Stomach (tissue), 8 donors: ENCODE measurements at regions not wholly inside any gene's neighbourhood (a gene's known extent, or its start where the extent isn't known, plus 50 kb on each side); places are given as distances from the start of the nearest gene placed in this dataset.

Experiments used
- DNase-seq, 2 donors: peaks; one replicate each; pipeline versions ENCODE4 v3.0.0 to v3.0.0-alpha.2; 2013 to 2019
- H3K27ac ChIP-seq, 5 donors: fragments of 200-600 bp in 4 of 5; sonication (generic) in 4 of 5; one replicate each; pipeline ENCODE4 v1.5.1; 2013 to 2019; ENCODE audit warnings: mild to moderate bottlenecking in 1 of 5, moderate library complexity in 1 of 5
- H3K27me3 ChIP-seq, 3 donors: fragments of 200-600 bp; sonication (generic); one replicate each; pipeline ENCODE4 v1.5.1; 2017 to 2019; ENCODE audit warnings: mixed run types in 1 of 3
- H3K36me3 ChIP-seq, 4 donors: fragments of 200-600 bp; sonication (generic); 1 replicate in 3 of 4; 2 replicates in 1 of 4; pipeline ENCODE4 v1.5.1; 2016 to 2019
- H3K4me1 ChIP-seq, 4 donors: fragments of 200-600 bp; sonication (generic); one replicate each; pipeline ENCODE4 v1.5.1; 2016 to 2019
- H3K4me3 ChIP-seq, 4 donors: fragments of 200-600 bp; sonication (generic) in 3 of 4; one replicate each; pipeline ENCODE4 v1.5.1; 2016 to 2019; ENCODE audit warnings: mild to moderate bottlenecking in 1 of 4
- H3K9me3 ChIP-seq, 4 donors: fragments of 200-600 bp; sonication (generic); one replicate each; pipeline ENCODE4 v1.5.1; 2016 to 2019
- EP300 ChIP-seq: sonication (generic); formaldehyde crosslinking; IDR thresholded peaks from one replicate; pipeline ENCODE4 v1.6.1; 2017; ENCODE audit warnings: antibody characterized with exemption
- POLR2A ChIP-seq, 4 donors: fragments of 450-650 bp; IDR thresholded peaks; one replicate each; pipeline ENCODE4 v1.6.1; 2016; ENCODE audit warnings: antibody characterized with exemption in 4 of 4, control low read depth in 2 of 4, mild to moderate bottlenecking in 1 of 4, moderate library complexity in 1 of 4
- POLR2AphosphoS5 ChIP-seq, 3 donors: sonication (generic); formaldehyde crosslinking; IDR thresholded peaks; one replicate each; pipeline ENCODE4 v1.6.1; 2016; ENCODE audit warnings: antibody characterized with exemption in 3 of 3
- WGBS, 5 donors: extraction: QIAGEN DNeasy Blood & Tissue Kit in 3 of 5; methylation state at CpG; one replicate each; pipeline versions ENCODE4 v1.1.5 to v1.1.7; 2013 to 2018; 5-methylcytosine and 5-hydroxymethylcytosine counted together
- intact Hi-C: fragments of 100-400 bp; cut with DNase I; formaldehyde crosslinking; loops from one replicate; pipeline ENCODE4 v1.15.1; 2023; ENCODE audit warnings: low total_unique reads
- TF ChIP-seq, protein P1 (sequence below), 7 experiments: fragments of 450-650 bp in 4 of 7; fragments of 200-600 bp in 3 of 7; sonication (generic) in 3 of 7; IDR thresholded peaks; one replicate each; pipeline ENCODE4 v1.5.1; 2016 to 2019; ENCODE audit warnings: antibody characterized with exemption in 7 of 7, control low read depth in 2 of 7, mild to moderate bottlenecking in 1 of 7
- donor health status: healthy with polysubstance abuse.
- donor health status: Bipolar disorder and iron deficiency.
- donor health status: healthy.

DNA sequence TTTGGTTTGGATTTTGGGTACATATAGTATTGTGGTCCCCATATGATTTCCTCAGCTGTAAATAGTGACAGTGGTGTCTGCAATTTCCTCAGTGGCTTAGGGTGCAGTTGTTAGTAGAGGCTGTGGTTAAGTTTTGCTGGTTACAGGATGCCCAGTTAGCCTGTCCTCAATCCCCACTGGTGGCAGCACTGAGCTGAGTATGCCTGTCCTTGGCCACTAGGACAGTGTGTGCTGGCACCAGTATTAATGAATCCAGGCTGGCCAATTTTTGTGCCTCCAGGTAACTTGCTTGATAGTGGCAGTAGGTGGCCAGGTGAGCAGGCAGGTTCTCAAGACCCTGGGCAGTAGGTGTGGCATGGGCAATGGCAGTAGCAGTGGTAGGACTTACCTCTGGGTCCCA, 973.1 kb downstream of the TMEM182 start:
- TF ChIP-seq POLR2AphosphoS5 (IDR thresholded peaks at IDR 0.05) = no peak
- TF ChIP-seq, protein P1, sequence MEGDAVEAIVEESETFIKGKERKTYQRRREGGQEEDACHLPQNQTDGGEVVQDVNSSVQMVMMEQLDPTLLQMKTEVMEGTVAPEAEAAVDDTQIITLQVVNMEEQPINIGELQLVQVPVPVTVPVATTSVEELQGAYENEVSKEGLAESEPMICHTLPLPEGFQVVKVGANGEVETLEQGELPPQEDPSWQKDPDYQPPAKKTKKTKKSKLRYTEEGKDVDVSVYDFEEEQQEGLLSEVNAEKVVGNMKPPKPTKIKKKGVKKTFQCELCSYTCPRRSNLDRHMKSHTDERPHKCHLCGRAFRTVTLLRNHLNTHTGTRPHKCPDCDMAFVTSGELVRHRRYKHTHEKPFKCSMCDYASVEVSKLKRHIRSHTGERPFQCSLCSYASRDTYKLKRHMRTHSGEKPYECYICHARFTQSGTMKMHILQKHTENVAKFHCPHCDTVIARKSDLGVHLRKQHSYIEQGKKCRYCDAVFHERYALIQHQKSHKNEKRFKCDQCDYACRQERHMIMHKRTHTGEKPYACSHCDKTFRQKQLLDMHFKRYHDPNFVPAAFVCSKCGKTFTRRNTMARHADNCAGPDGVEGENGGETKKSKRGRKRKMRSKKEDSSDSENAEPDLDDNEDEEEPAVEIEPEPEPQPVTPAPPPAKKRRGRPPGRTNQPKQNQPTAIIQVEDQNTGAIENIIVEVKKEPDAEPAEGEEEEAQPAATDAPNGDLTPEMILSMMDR (IDR thresholded peaks at IDR 0.05) = no peak
- TF ChIP-seq POLR2A (IDR thresholded peaks at IDR 0.05) = no peak
- no peak for TF ChIP-seq EP300
- intact Hi-C loops = no loop called here
- no peaks in the 10 kb centered on the region for H3K4me1 ChIP-seq
- no peaks in the 10 kb centered on the region for H3K36me3 ChIP-seq
- peaks cover 3 to 37% (median 24%) of the 10 kb centered on the region in 4 donors for H3K9me3 ChIP-seq
- DNase-seq = no peak
- no peaks in the 10 kb centered on the region for H3K27me3 ChIP-seq
- no peak overlapping the region for H3K4me3 ChIP-seq
- H3K27ac ChIP-seq = no peak overlapping the region

DNA sequence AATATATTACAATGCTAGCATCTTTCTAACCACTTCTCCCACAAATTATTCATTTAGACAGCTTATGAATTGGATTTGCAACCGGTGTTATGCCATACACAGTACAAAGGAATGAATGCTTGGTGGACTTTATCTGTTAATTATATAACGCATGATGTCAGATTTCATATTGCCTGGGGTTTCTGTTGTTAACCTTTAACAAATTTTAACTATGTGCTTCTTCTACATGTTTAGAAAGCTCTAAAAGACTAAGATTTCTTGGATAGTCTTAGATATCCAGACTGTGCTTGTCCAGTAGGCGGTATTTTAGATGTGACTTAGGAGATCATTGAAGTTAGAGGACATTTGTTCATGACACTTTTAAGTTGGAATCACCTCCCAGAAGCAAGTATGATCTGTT, 976.3 kb downstream of the TMEM182 start:
- intact Hi-C loops = no loop called here
- H3K4me1 ChIP-seq = no peaks in the 10 kb centered on the region
- H3K36me3 ChIP-seq = no peaks in the 10 kb centered on the region
- no peak for TF ChIP-seq POLR2A (IDR thresholded peaks at IDR 0.05)
- TF ChIP-seq POLR2AphosphoS5 (IDR thresholded peaks at IDR 0.05) = no peak
- no peak for TF ChIP-seq EP300
- TF ChIP-seq, protein P1 (IDR thresholded peaks at IDR 0.05) = no peak
- no peak for DNase-seq
- no peak overlapping the region for H3K27ac ChIP-seq
- 86 to 88% (median 87%) methylated on average over 3 of the region's 3 CpGs for WGBS, 5 donors
- no peaks in the 10 kb centered on the region for H3K27me3 ChIP-seq
- H3K4me3 ChIP-seq = no peak overlapping the region
- peaks cover 3 to 28% (median 20%) of the 10 kb centered on the region in 4 donors for H3K9me3 ChIP-seq

DNA sequence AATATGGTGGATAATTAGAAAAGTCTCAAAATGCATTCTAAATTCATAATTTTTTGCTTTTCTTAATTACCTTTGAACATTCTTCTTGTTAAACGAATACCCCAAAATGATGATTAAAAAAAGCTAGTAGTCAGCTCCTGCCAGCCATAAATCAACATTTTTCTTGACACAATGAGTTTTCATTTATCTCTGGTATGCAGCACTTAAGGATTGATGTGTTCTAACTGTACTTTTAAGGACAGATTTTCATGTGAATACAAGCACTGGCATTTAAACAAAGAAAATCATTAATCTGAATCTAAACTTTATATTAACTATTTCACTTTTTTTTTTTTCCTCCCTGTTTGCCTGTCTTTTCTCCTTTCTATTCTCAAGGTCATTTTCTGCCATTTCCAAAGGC, 976.8 kb downstream of the TMEM182 start:
- intact Hi-C loops = no loop called here
- 36 to 61% (median 48%) methylated on average over 1 of the region's 1 CpG for WGBS, 5 donors

DNA sequence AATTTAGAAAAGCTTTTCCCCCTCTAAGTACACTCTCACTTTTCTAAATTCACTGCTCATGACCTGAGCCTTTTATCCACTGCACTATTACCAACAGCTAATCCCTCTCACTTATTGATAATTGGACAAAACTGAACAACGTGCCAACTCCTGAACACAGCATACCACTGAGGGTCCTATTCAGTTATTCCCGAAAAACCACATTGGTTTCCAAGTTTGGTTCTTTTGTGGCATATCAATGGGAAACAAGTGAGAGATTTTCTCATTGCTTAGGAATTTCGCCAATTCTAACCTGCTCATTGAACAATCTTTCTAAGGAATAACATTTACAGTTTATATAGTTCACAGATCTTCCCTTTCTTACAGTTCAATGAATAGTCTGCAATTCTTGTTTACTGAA, 977.4 kb downstream of the TMEM182 start:
- Histone ChIP-seq H3K9me3 (peaks cover 3 to 18% (median 11%) of the 10 kb centered on the region in 4 donors), H3K4me3 (no peak overlapping the region), H3K36me3 (no peaks in the 10 kb centered on the region), H3K27me3 (no peaks in the 10 kb centered on the region), H3K27ac (no peak overlapping the region), H3K4me1 (no peaks in the 10 kb centered on the region)
- WGBS, 5 donors = 73 to 84% (median 82%) methylated on average over 3 of the region's 3 CpGs
- no peak for TF ChIP-seq EP300
- no peak for TF ChIP-seq POLR2A (IDR thresholded peaks at IDR 0.05)
- TF ChIP-seq, protein P1 (IDR thresholded peaks at IDR 0.05) = no peak
- TF ChIP-seq POLR2AphosphoS5 (IDR thresholded peaks at IDR 0.05) = no peak
- no peak for DNase-seq
- intact Hi-C loops = no loop called here

More for the DNA sequence above, 976.8 kb downstream of the TMEM182 start:
- Histone ChIP-seq H3K4me1 (no peaks in the 10 kb centered on the region), H3K27ac (no peak overlapping the region), H3K27me3 (no peaks in the 10 kb centered on the region), H3K4me3 (no peak overlapping the region), H3K9me3 (peaks cover 3 to 23% (median 16%) of the 10 kb centered on the region in 4 donors), H3K36me3 (no peaks in the 10 kb centered on the region)
- TF ChIP-seq POLR2AphosphoS5 (IDR thresholded peaks at IDR 0.05) (no peak), EP300 (no peak), POLR2A (IDR thresholded peaks at IDR 0.05) (no peak)
- TF ChIP-seq, protein P1 (IDR thresholded peaks at IDR 0.05) = no peak
- no peak for DNase-seq
